Fibroblast of lung (primary cell): ENCODE measurements at regions not wholly inside any gene's neighbourhood (a gene's known extent, or its start where the extent isn't known, plus 50 kb on each side); places are given as distances from the start of the nearest gene placed in this dataset.

Source experiments
- DNase-seq, 2 donors: peaks; one replicate each; pipeline versions ENCODE4 v3.0.0 to v3.0.0-alpha.2; 2010; ENCODE audit warnings: low read depth in 2 of 2
- H2AFZ ChIP-seq: 2 replicates; pipeline ENCODE4 v1.5.1; 2012; ENCODE audit warnings: low read length, control low read depth, inconsistent platforms
- H3K27ac ChIP-seq: 2 replicates; pipeline ENCODE4 v1.5.1; 2011; ENCODE audit warnings: low read length, control low read depth; ENCODE audit not compliant: insufficient read depth
- H3K27me3 ChIP-seq: 2 replicates; pipeline ENCODE4 v1.5.1; 2011; ENCODE audit warnings: mild to moderate bottlenecking, low read length; ENCODE audit not compliant: control insufficient read depth, insufficient read depth
- H3K36me3 ChIP-seq: 2 replicates; pipeline ENCODE4 v1.5.1; 2011; ENCODE audit warnings: low read length; ENCODE audit not compliant: control insufficient read depth, insufficient read depth
- H3K4me1 ChIP-seq: 2 replicates; pipeline ENCODE4 v1.5.1; 2011; ENCODE audit warnings: low read length; ENCODE audit not compliant: control insufficient read depth, insufficient read depth; ENCODE audit errors: extremely low read depth
- H3K4me2 ChIP-seq: 2 replicates; pipeline ENCODE4 v1.5.1; 2011; ENCODE audit warnings: low read length, control low read depth; ENCODE audit not compliant: insufficient read depth; ENCODE audit errors: extremely low read depth
- H3K4me3 ChIP-seq, 4 experiments: fragments of 200-600 bp in 1 of 4; sonication (generic) in 1 of 4; replicated peaks in 1 of 4; 2 replicates each; pipeline ENCODE4 v1.5.1; 2011 to 2016; ENCODE audit warnings: low read length in 4 of 4, low read depth in 3 of 4, mild to moderate bottlenecking in 3 of 4, control low read depth in 2 of 4, inconsistent platforms in 1 of 4, mixed read lengths in 1 of 4; ENCODE audit not compliant: insufficient read depth in 1 of 4; ENCODE audit errors: control extremely low read depth in 1 of 4
- H3K79me2 ChIP-seq: 2 replicates; pipeline ENCODE4 v1.5.1; 2012; ENCODE audit warnings: mild to moderate bottlenecking, low read length, inconsistent platforms; ENCODE audit not compliant: control insufficient read depth, insufficient read depth
- H3K9ac ChIP-seq: 2 replicates; pipeline ENCODE4 v1.5.1; 2011; ENCODE audit warnings: mild to moderate bottlenecking, low read length, control low read depth; ENCODE audit not compliant: insufficient read depth
- H3K9me3 ChIP-seq: 2 replicates; pipeline ENCODE4 v1.5.1; 2012; ENCODE audit warnings: low read depth, low read length; ENCODE audit not compliant: control insufficient read depth, insufficient read depth
- H4K20me1 ChIP-seq: 2 replicates; pipeline ENCODE4 v1.5.1; 2011; ENCODE audit warnings: low read length; ENCODE audit not compliant: control insufficient read depth, insufficient read depth; ENCODE audit errors: extremely low read depth
- CTCF ChIP-seq, 2 donors: IDR thresholded peaks in 1 of 2; conservative IDR thresholded peaks in 1 of 2; 1 replicate in 1 of 2; 2 replicates in 1 of 2; pipeline ENCODE4 v1.5.1; 2011 to 2012; ENCODE audit warnings: low read length in 2 of 2, control low read depth in 1 of 2, inconsistent platforms in 1 of 2, low read depth in 1 of 2, mild to moderate bottlenecking in 1 of 2
- EZH2 ChIP-seq: IDR thresholded peaks from 2 replicates; pipeline ENCODE4 v1.5.1; 2012; ENCODE audit warnings: low read length, control low read depth, mild to moderate bottlenecking; ENCODE audit errors: missing control alignments

- Histone ChIP-seq H3K36me3 (no peaks in the 10 kb centered on the region), H3K27me3 (no peaks in the 10 kb centered on the region), H3K79me2 (no peaks in the 10 kb centered on the region), H3K4me2 (no peak overlapping the region), H3K27ac (no peak overlapping the region), H3K4me3 (no peak overlapping the region), H2AFZ (no peak overlapping the region), H3K9me3 (no peaks in the 10 kb centered on the region), H3K9ac (no peak overlapping the region), H4K20me1 (no peaks in the 10 kb centered on the region), H3K4me1 (no peaks in the 10 kb centered on the region)
- TF ChIP-seq EZH2 (no peak), CTCF (conservative IDR thresholded peaks at IDR 0.05 in 1 of 2, IDR thresholded peaks at IDR 0.05 in 1 of 2; ENCODE audit: low read depth in 1 of 2, low read length in 2 of 2) (no peak)
- no peak for DNase-seq
Measured at GRCh38 chr3:127473244-127474024, 117.1 kb downstream of the TPRA1 start.

GRCh38 chr3:127472506-127472905, 118.0 kb downstream of the TPRA1 start:
- Histone ChIP-seq H4K20me1 (no peaks in the 10 kb centered on the region), H3K4me3 (no peak overlapping the region), H3K27me3 (no peaks in the 10 kb centered on the region), H3K4me2 (no peak overlapping the region), H3K79me2 (no peaks in the 10 kb centered on the region), H2AFZ (no peak overlapping the region), H3K9me3 (no peaks in the 10 kb centered on the region), H3K9ac (no peak overlapping the region), H3K36me3 (no peaks in the 10 kb centered on the region), H3K4me1 (no peaks in the 10 kb centered on the region), H3K27ac (no peak overlapping the region)
- DNase-seq = no peak
- TF ChIP-seq EZH2 = no peak
- no peak for TF ChIP-seq CTCF (conservative IDR thresholded peaks at IDR 0.05 in 1 of 2, IDR thresholded peaks at IDR 0.05 in 1 of 2; ENCODE audit: low read depth in 1 of 2, low read length in 2 of 2)

- no peak overlapping the region for H2AFZ ChIP-seq
- H3K79me2 ChIP-seq = no peaks in the 10 kb centered on the region
- no peaks in the 10 kb centered on the region for H4K20me1 ChIP-seq
- H3K4me2 ChIP-seq = no peak overlapping the region
- no peaks in the 10 kb centered on the region for H3K9me3 ChIP-seq
- DNase-seq = no peak
- no peaks in the 10 kb centered on the region for H3K27me3 ChIP-seq
- no peaks in the 10 kb centered on the region for H3K36me3 ChIP-seq
- H3K27ac ChIP-seq = no peak overlapping the region
- no peaks in the 10 kb centered on the region for H3K4me1 ChIP-seq
- H3K4me3 ChIP-seq = no peak overlapping the region
- H3K9ac ChIP-seq = no peak overlapping the region
- no peak for TF ChIP-seq CTCF (conservative IDR thresholded peaks at IDR 0.05 in 1 of 2, IDR thresholded peaks at IDR 0.05 in 1 of 2; ENCODE audit: low read depth in 1 of 2, low read length in 2 of 2)
- no peak for TF ChIP-seq EZH2
Measured at GRCh38 chr3:127471142-127471541, 119.4 kb downstream of the TPRA1 start.
